ENCODE measurements at regions not wholly inside any gene's neighbourhood (a gene's known extent, or its start where the extent isn't known, plus 50 kb on each side); places are given as distances from the start of the nearest gene placed in this dataset.

- Histone ChIP-seq H3K4me3 (replicated peaks in 1 of 3; ENCODE audit: insufficient read depth in 1 of 3, low read depth in 2 of 3, low read length in 3 of 3) (no peak overlapping the region), H3K79me2 (ENCODE audit: insufficient read depth, low read length) (no peaks in the 10 kb centered on the region), H3K4me2 (ENCODE audit: low read depth, low read length) (no peak overlapping the region), H4K20me1 (ENCODE audit: insufficient read depth, low read length) (no peaks in the 10 kb centered on the region), H3K9ac (ENCODE audit: insufficient read depth, low read depth, low read length) (no peak overlapping the region), H3K36me3 (replicated peaks in 1 of 2; ENCODE audit: control insufficient read depth in 1 of 2, insufficient read depth in 2 of 2, low read length in 2 of 2) (no peaks in the 10 kb centered on the region), H3K9me3 (ENCODE audit: low read length) (peaks cover 12% of the 10 kb centered on the region), H3K4me1 (ENCODE audit: insufficient read depth, low read length) (peaks cover 35% of the 10 kb centered on the region), H2AFZ (ENCODE audit: low read length) (no peak overlapping the region), H3K27me3 (ENCODE audit: control insufficient read depth in 1 of 2, insufficient read depth in 2 of 2, low read length in 2 of 2) (peaks cover 0 to 4% of the 10 kb centered on the region in 2 experiments; a peak in 1 of 5 replicates), H3K27ac (ENCODE audit: extremely low read length, insufficient read depth, low read length) (no peak overlapping the region)
- in situ Hi-C loops (cut with HindIII; ENCODE audit: extremely low pct_ligation_motif_present, low pct_unique_long_range_greater_than_20kb), result no loop called here
- intact Hi-C loops (cut with micrococcal nuclease; ENCODE audit: unreplicated experiment), result no loop called here
- BruUV-seq (replicated peaks), result no TSS peak
- DNase-seq (ENCODE audit: low spot score) (no peak), FAIRE-seq (no peak), ATAC-seq (no peak)
- ChIA-PET POLR2A (no interaction called here), CTCF (ENCODE audit: low intra/inter-chr PET ratio, low total read pairs) (no interaction called here)
- 19% methylated on average over 2 of the region's 2 CpGs for WGBS (ENCODE audit: low lambda C conversion rate)
- no peak for TF ChIP-seq ZNF761 (CRISPR knock-in tag; conservative IDR thresholded peaks at IDR 0.05)
- TF ChIP-seq THYN1 (CRISPR knock-in tag; IDR thresholded peaks at IDR 0.05; ENCODE audit: borderline replicate concordance, low read depth), result no peak
- TF ChIP-seq ZBTB7B (CRISPR knock-in tag; IDR thresholded peaks at IDR 0.05), result no peak
- no peak for TF ChIP-seq EZH2 (conservative IDR thresholded peaks at IDR 0.05; ENCODE audit: low read depth, low read length)
- no peak for TF ChIP-seq ZBTB20 (CRISPR knock-in tag; IDR thresholded peaks at IDR 0.05; ENCODE audit: borderline replicate concordance, low read depth)
- no peak for TF ChIP-seq ZBTB14 (CRISPR knock-in tag; IDR thresholded peaks at IDR 0.05)
- no peak for TF ChIP-seq ZNF460 (CRISPR knock-in tag; IDR thresholded peaks at IDR 0.05; ENCODE audit: borderline replicate concordance)
- no peak for TF ChIP-seq NFKBIZ (CRISPR knock-in tag; IDR thresholded peaks at IDR 0.05)
- TF ChIP-seq ZNF333 (CRISPR knock-in tag; IDR thresholded peaks at IDR 0.05; ENCODE audit: borderline replicate concordance), result no peak
- no peak for TF ChIP-seq ZNF678 (CRISPR knock-in tag; IDR thresholded peaks at IDR 0.05)
- no peak for TF ChIP-seq IKZF5 (CRISPR knock-in tag; IDR thresholded peaks at IDR 0.05)
- no peak for TF ChIP-seq KDM3A (CRISPR knock-in tag; IDR thresholded peaks at IDR 0.05; ENCODE audit: low read depth)
- TF ChIP-seq ZMAT5 (CRISPR knock-in tag; IDR thresholded peaks at IDR 0.05; ENCODE audit: borderline replicate concordance, low read depth), result no peak
- TF ChIP-seq SIX1 (CRISPR knock-in tag; IDR thresholded peaks at IDR 0.05; ENCODE audit: borderline replicate concordance), result no peak
- no peak for TF ChIP-seq MBNL3 (CRISPR knock-in tag; conservative IDR thresholded peaks at IDR 0.05)
- no peak for TF ChIP-seq ZNF710 (CRISPR knock-in tag; IDR thresholded peaks at IDR 0.05; ENCODE audit: borderline replicate concordance)
- TF ChIP-seq ATRX (CRISPR knock-in tag; IDR thresholded peaks at IDR 0.05; ENCODE audit: borderline replicate concordance), result no peak
- no peak for TF ChIP-seq ZBTB8A (CRISPR knock-in tag; IDR thresholded peaks at IDR 0.05; ENCODE audit: borderline replicate concordance, low read depth)
- TF ChIP-seq HOXA7 (CRISPR knock-in tag; IDR thresholded peaks at IDR 0.05), result no peak
Measured at GRCh38 chr13:110780422-110780821, 66.9 kb downstream of the ING1 start.

Measured in HepG2 (cell line).